SK-N-SH treated with all-trans-retinoic acid at 6 μM for 48 hours (cell line): ENCODE measurements at regions not wholly inside any gene's neighbourhood (a gene's known extent, or its start where the extent isn't known, plus 50 kb on each side); places are given as distances from the start of the nearest gene placed in this dataset.

Experiments used
- ATAC-seq: fragments of 200-7000 bp; cut with Tn5 transposase; 3 replicates; pipeline ENCODE4 v1.9.1; 2020; ENCODE audit warnings: mild to moderate bottlenecking, moderate library complexity
- ARNTL ChIP-seq: fragments of 450-650 bp; formaldehyde crosslinking; IDR thresholded peaks from 2 replicates; pipeline ENCODE4 v1.5.0; 2020; ENCODE audit warnings: low read depth, mild to moderate bottlenecking, moderate library complexity, borderline replicate concordance
- BACH2 ChIP-seq: fragments of 250-450 bp; sonication (Bioruptor Pico); IDR thresholded peaks from 2 replicates; pipeline ENCODE4 v1.9.0; 2021; ENCODE audit warnings: mild to moderate bottlenecking, borderline replicate concordance
- CSDC2 ChIP-seq: fragments of 250-450 bp; sonication (Bioruptor Pico); IDR thresholded peaks from 2 replicates; pipeline ENCODE4 v1.5.0; 2020; ENCODE audit warnings: mild to moderate bottlenecking, moderate library complexity
- CSRNP3 ChIP-seq: fragments of 250-450 bp; sonication (Bioruptor Pico); IDR thresholded peaks from 2 replicates; pipeline ENCODE4 v1.5.1; 2021; ENCODE audit warnings: mild to moderate bottlenecking, moderate library complexity
- ESRRG ChIP-seq: fragments of 250-450 bp; sonication (Bioruptor Pico); IDR thresholded peaks from 2 replicates; pipeline ENCODE4 v1.6.1; 2021; ENCODE audit warnings: mild to moderate bottlenecking
- GLIS3 ChIP-seq: fragments of 250-450 bp; sonication (Bioruptor Pico); IDR thresholded peaks from 2 replicates; pipeline ENCODE4 v1.5.0; 2020; ENCODE audit warnings: mild to moderate bottlenecking, moderate library complexity
- ISL1 ChIP-seq: fragments of 250-450 bp; sonication (Bioruptor Pico); IDR thresholded peaks from 2 replicates; pipeline ENCODE4 v2.1.2; 2022; ENCODE audit warnings: mild to moderate bottlenecking, moderate library complexity
- OSR1 ChIP-seq: fragments of 250-450 bp; sonication (Bioruptor Pico); IDR thresholded peaks from 2 replicates; pipeline ENCODE4 v1.8.0; 2022; ENCODE audit warnings: moderate library complexity, mild to moderate bottlenecking, inconsistent platforms
- PPARA ChIP-seq: fragments of 250-450 bp; sonication (Bioruptor Pico); IDR thresholded peaks from 2 replicates; pipeline ENCODE4 v1.5.0; 2020; ENCODE audit warnings: mild to moderate bottlenecking, borderline replicate concordance
- RARB ChIP-seq: fragments of 250-450 bp; sonication (Bioruptor Pico); IDR thresholded peaks from 2 replicates; pipeline ENCODE4 v1.8.0; 2021; ENCODE audit warnings: mild to moderate bottlenecking, moderate library complexity
- SNAI2 ChIP-seq: fragments of 250-450 bp; sonication (Bioruptor Pico); IDR thresholded peaks from 2 replicates; pipeline ENCODE4 v1.5.0; 2020; ENCODE audit warnings: mild to moderate bottlenecking, moderate library complexity
- TCF4 ChIP-seq: fragments of 250-450 bp; sonication (Bioruptor Pico); IDR thresholded peaks from 2 replicates; pipeline ENCODE4 v1.8.0; 2021; ENCODE audit warnings: mild to moderate bottlenecking, moderate library complexity, borderline replicate concordance
- TOX ChIP-seq: fragments of 250-450 bp; sonication (Bioruptor Pico); IDR thresholded peaks from 2 replicates; pipeline ENCODE4 v1.8.0; 2021; ENCODE audit warnings: mild to moderate bottlenecking, moderate library complexity, borderline replicate concordance
- TSHZ2 ChIP-seq: fragments of 250-450 bp; sonication (Bioruptor Pico); IDR thresholded peaks from 2 replicates; pipeline ENCODE4 v1.5.0; 2020; ENCODE audit warnings: mild to moderate bottlenecking, moderate library complexity
- ZC3H10 ChIP-seq: fragments of 250-450 bp; sonication (Bioruptor Pico); IDR thresholded peaks from 2 replicates; pipeline ENCODE4 v1.5.1; 2021; ENCODE audit warnings: mild to moderate bottlenecking, moderate library complexity
- ZFP3 ChIP-seq: fragments of 250-450 bp; sonication (Bioruptor Pico); IDR thresholded peaks from 2 replicates; pipeline ENCODE4 v1.5.0; 2020; ENCODE audit warnings: mild to moderate bottlenecking, moderate library complexity
- ZFP30 ChIP-seq: fragments of 450-650 bp; formaldehyde crosslinking; IDR thresholded peaks from 2 replicates; pipeline ENCODE4 v1.5.0; 2022; ENCODE audit warnings: mild to moderate bottlenecking, moderate library complexity
- ZNF565 ChIP-seq: fragments of 450-650 bp; formaldehyde crosslinking; conservative IDR thresholded peaks from 2 replicates; pipeline ENCODE4 v1.5.0; 2020; ENCODE audit warnings: low read depth, mild to moderate bottlenecking, moderate library complexity
- ZNF70 ChIP-seq: fragments of 450-650 bp; formaldehyde crosslinking; IDR thresholded peaks from 2 replicates; pipeline ENCODE4 v1.5.0; 2020; ENCODE audit warnings: mild to moderate bottlenecking, moderate library complexity
- ZNF8 ChIP-seq: fragments of 450-650 bp; formaldehyde crosslinking; IDR thresholded peaks from 2 replicates; pipeline ENCODE4 v1.5.0; 2020; ENCODE audit warnings: mild to moderate bottlenecking, moderate library complexity
- TF ChIP-seq, protein P1 (sequence below): fragments of 250-450 bp; sonication (Bioruptor Pico); IDR thresholded peaks from 2 replicates; pipeline ENCODE4 v1.8.0; 2021; ENCODE audit warnings: low read depth, mild to moderate bottlenecking, moderate library complexity, borderline replicate concordance
- TF ChIP-seq, protein P2 (sequence below): fragments of 250-450 bp; sonication (Bioruptor Pico); IDR thresholded peaks from 2 replicates; pipeline ENCODE4 v1.8.0; 2020; ENCODE audit warnings: mild to moderate bottlenecking, moderate library complexity, borderline replicate concordance

- TF ChIP-seq CSDC2 (CRISPR knock-in tag) (no peak), BACH2 (CRISPR knock-in tag) (no peak), ZC3H10 (CRISPR knock-in tag) (no peak), GLIS3 (no peak), ZFP30 (CRISPR knock-in tag) (no peak), TCF4 (peak; percentile 30; the same call in 1 of the 2 replicates), ZNF565 (CRISPR knock-in tag) (no peak), ZNF70 (no peak), ARNTL (CRISPR knock-in tag) (no peak)
- 0 out of 3 replicates have a peak, but pooled peaks have one; percentile 24 for ATAC-seq
These were observed 363.7 kb upstream of the SOX9 start for GRCh38 chr17:71757156-71757555.

- TF ChIP-seq CSRNP3 (CRISPR knock-in tag) (no peak), PPARA (CRISPR knock-in tag) (no peak), RARB (CRISPR knock-in tag) (no peak), ZFP30 (CRISPR knock-in tag) (no peak), CSDC2 (CRISPR knock-in tag) (no peak), ZNF8 (CRISPR knock-in tag) (no peak), ISL1 (CRISPR knock-in tag) (no peak), TOX (CRISPR knock-in tag) (no peak), TSHZ2 (no peak), TCF4 (no peak), SNAI2 (CRISPR knock-in tag) (no peak), ZC3H10 (CRISPR knock-in tag) (no peak)
- TF ChIP-seq, protein P1, sequence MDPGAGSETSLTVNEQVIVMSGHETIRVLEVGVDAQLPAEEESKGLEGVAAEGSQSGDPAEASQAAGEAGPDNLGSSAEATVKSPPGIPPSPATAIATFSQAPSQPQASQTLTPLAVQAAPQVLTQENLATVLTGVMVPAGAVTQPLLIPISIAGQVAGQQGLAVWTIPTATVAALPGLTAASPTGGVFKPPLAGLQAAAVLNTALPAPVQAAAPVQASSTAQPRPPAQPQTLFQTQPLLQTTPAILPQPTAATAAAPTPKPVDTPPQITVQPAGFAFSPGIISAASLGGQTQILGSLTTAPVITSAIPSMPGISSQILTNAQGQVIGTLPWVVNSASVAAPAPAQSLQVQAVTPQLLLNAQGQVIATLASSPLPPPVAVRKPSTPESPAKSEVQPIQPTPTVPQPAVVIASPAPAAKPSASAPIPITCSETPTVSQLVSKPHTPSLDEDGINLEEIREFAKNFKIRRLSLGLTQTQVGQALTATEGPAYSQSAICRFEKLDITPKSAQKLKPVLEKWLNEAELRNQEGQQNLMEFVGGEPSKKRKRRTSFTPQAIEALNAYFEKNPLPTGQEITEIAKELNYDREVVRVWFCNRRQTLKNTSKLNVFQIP (CRISPR knock-in tag), result no peak
- TF ChIP-seq, protein P2, sequence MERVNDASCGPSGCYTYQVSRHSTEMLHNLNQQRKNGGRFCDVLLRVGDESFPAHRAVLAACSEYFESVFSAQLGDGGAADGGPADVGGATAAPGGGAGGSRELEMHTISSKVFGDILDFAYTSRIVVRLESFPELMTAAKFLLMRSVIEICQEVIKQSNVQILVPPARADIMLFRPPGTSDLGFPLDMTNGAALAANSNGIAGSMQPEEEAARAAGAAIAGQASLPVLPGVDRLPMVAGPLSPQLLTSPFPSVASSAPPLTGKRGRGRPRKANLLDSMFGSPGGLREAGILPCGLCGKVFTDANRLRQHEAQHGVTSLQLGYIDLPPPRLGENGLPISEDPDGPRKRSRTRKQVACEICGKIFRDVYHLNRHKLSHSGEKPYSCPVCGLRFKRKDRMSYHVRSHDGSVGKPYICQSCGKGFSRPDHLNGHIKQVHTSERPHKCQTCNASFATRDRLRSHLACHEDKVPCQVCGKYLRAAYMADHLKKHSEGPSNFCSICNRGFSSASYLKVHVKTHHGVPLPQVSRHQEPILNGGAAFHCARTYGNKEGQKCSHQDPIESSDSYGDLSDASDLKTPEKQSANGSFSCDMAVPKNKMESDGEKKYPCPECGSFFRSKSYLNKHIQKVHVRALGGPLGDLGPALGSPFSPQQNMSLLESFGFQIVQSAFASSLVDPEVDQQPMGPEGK (CRISPR knock-in tag), result no peak
- ATAC-seq, result no peak
These were observed 362.9 kb upstream of the SOX9 start for GRCh38 chr17:71757956-71758355.

GRCh38 chr17:71759422-71760060 lies 361.3 kb upstream of the SOX9 start:
- TF ChIP-seq ZNF70 (no peak), ZFP30 (CRISPR knock-in tag) (no peak), ESRRG (CRISPR knock-in tag) (no peak)
- peak; percentile 33 for ATAC-seq

- ATAC-seq, result peak; percentile 58
- TF ChIP-seq, protein P2 (CRISPR knock-in tag), result no peak
- TF ChIP-seq ZFP3 (CRISPR knock-in tag), result no peak
- TF ChIP-seq SNAI2 (CRISPR knock-in tag), result no peak
- no peak for TF ChIP-seq ZFP30 (CRISPR knock-in tag)
- TF ChIP-seq ARNTL (CRISPR knock-in tag), result no peak
- TF ChIP-seq PPARA (CRISPR knock-in tag), result no peak
- no peak for TF ChIP-seq ESRRG (CRISPR knock-in tag)
- TF ChIP-seq OSR1, result no peak
- no peak for TF ChIP-seq TOX (CRISPR knock-in tag)
- TF ChIP-seq, all 23 proteins: peak for 0
These were observed 360.6 kb upstream of the SOX9 start for GRCh38 chr17:71760062-71760720.
